HepG2 (cell line): ENCODE measurements at regions not wholly inside any gene's neighbourhood (a gene's known extent, or its start where the extent isn't known, plus 50 kb on each side); places are given as distances from the start of the nearest gene placed in this dataset.

Experiments
- CEBPB ChIP-seq: IDR thresholded peaks from 2 replicates; pipeline ENCODE4 v1.6.1; 2011; ENCODE audit warnings: low read depth, low read length, improper control_type of control experiment, borderline replicate concordance
- CTCF ChIP-seq: sonication (generic); formaldehyde crosslinking; IDR thresholded peaks from 2 replicates; pipeline ENCODE4 v1.5.0; 2020; ENCODE audit warnings: mild to moderate bottlenecking, missing genetic modification reagents, moderate library complexity
- ESRRA ChIP-seq: sonication (generic); formaldehyde crosslinking; IDR thresholded peaks from 2 replicates; pipeline ENCODE4 v1.5.1; 2020; ENCODE audit warnings: mild to moderate bottlenecking, low read depth, missing genetic modification reagents
- ETS1 ChIP-seq: sonication (generic); formaldehyde crosslinking; IDR thresholded peaks from 2 replicates; pipeline ENCODE4 v1.4.0; 2020; ENCODE audit warnings: missing genetic modification reagents
- ETV6 ChIP-seq: sonication (generic); formaldehyde crosslinking; conservative IDR thresholded peaks from 2 replicates; pipeline ENCODE4 v1.4.0; 2020; ENCODE audit warnings: missing genetic modification reagents
- EZH2 ChIP-seq: conservative IDR thresholded peaks from 2 replicates; pipeline ENCODE4 v1.6.1; 2012; ENCODE audit warnings: mild to moderate bottlenecking, low read depth, low read length, moderate library complexity
- HHEX ChIP-seq: IDR thresholded peaks from 2 replicates; pipeline ENCODE4 v1.6.1; 2016; ENCODE audit warnings: control low read depth
- KAT8 ChIP-seq: IDR thresholded peaks from 2 replicates; pipeline ENCODE4 v1.6.1; 2016; ENCODE audit warnings: missing genetic modification reagents, missing compliant biosample characterization
- RBAK ChIP-seq: sonication (generic); formaldehyde crosslinking; IDR thresholded peaks from 2 replicates; pipeline ENCODE4 v1.5.1; 2020; ENCODE audit warnings: mild to moderate bottlenecking, missing genetic modification reagents
- ZFAT ChIP-seq: sonication (generic); formaldehyde crosslinking; conservative IDR thresholded peaks from 2 replicates; pipeline ENCODE4 v1.8.1; 2023; ENCODE audit warnings: missing genetic modification reagents, inconsistent platforms
- ZFYVE20 ChIP-seq: sonication (generic); formaldehyde crosslinking; IDR thresholded peaks from 2 replicates; pipeline ENCODE4 v1.8.0; 2023; ENCODE audit warnings: low read depth, mild to moderate bottlenecking, moderate library complexity, missing genetic modification reagents, borderline replicate concordance
- ZNF670 ChIP-seq: sonication (generic); formaldehyde crosslinking; IDR thresholded peaks from 2 replicates; pipeline ENCODE4 v1.8.0; 2022; ENCODE audit warnings: mild to moderate bottlenecking, missing genetic modification reagents, borderline replicate concordance

- TF ChIP-seq HHEX (CRISPR knock-in tag) (no peak), ZNF670 (CRISPR knock-in tag) (no peak), ETV6 (CRISPR knock-in tag) (no peak), ZFAT (no peak), EZH2 (no peak), ETS1 (CRISPR knock-in tag) (no peak), ZFYVE20 (CRISPR knock-in tag) (no peak), CEBPB (no peak), ESRRA (no peak), CTCF (no peak), RBAK (CRISPR knock-in tag) (no peak), KAT8 (CRISPR knock-in tag) (no peak)
These were observed 373.7 kb downstream of the SOX9 start for GRCh38 chr17:72494566-72494965.
